GM21723 (cell line): ENCODE measurements at regions not wholly inside any gene's neighbourhood (a gene's known extent, or its start where the extent isn't known, plus 50 kb on each side); places are given as distances from the start of the nearest gene placed in this dataset.
A peak's percentile ranks its signal among the peaks of the same experiment; 100 is the strongest.
"Not testable (repeated sequence)": the region's sequence is repeated elsewhere in the genome, so short reads cannot be mapped to it uniquely, and the experiment has no call there.

Source experiments
- ATAC-seq: cut with Tn5 transposase; IDR thresholded peaks from one replicate; pipeline ENCODE4 v1.9.1; 2021; ENCODE audit warnings: mild to moderate bottlenecking, moderate library complexity; ENCODE audit not compliant: unreplicated experiment

DNA sequence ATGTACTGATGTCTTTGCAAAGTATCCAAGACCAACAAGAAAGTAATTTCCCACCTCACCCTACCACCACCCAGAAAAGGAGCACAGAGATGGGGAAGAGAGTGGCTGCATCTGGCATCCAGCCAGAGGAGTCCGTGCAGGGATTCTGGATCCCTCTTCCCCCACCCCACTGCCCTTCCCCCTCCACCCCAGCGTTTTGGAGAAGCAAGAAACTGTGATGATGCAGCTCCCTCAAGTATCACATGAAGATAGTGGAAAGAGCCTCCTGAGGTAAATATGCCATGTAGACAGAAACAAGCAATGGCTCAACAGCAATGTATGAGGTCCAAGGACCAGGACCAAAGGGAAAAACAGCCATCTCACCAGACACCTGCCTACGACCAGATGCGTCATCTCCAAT, 153.8 kb downstream of the DEPDC1B start:
- ATAC-seq, result no peak

DNA sequence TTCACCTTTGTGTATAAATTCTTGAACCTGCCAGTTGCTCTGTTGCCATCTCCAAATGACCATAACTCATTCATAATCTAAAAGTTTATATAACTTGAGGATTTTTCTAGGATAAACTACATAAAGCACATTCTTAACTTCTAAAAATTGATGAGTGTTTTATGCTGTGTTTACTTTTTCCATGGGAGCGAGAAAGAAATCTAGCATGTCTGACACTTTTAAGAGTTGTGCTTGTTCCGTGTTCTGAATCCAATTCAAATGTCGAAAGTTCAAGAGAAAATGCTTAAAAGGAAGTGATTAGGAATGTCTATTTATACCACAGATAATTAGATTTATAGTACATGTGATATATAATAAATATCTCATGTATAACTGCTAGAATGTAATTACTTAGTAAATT, 154.4 kb downstream of the DEPDC1B start:
- ATAC-seq, result no peak

- ATAC-seq, result no peak
These were observed 155.8 kb downstream of the DEPDC1B start for GRCh38 chr5:60544142-60544541.

GRCh38 chr5:60541980-60542379, 158.0 kb downstream of the DEPDC1B start:
- ATAC-seq, result peak; percentile 26

- ATAC-seq, result peak; percentile 90
These were observed 158.8 kb downstream of the DEPDC1B start for GRCh38 chr5:60540856-60541805.

GRCh38 chr5:60538955-60539866, 160.8 kb downstream of the DEPDC1B start:
- no peak for ATAC-seq

GRCh38 chr5:60538426-60538825, 161.5 kb downstream of the DEPDC1B start:
- ATAC-seq, result no peak

GRCh38 chr5:60535951-60536350, 164.0 kb downstream of the DEPDC1B start:
- ATAC-seq, result no peak

GRCh38 chr5:60535198-60535597, 164.8 kb downstream of the DEPDC1B start:
- peak; percentile 47 for ATAC-seq

- no peak for ATAC-seq
These were observed 166.2 kb downstream of the DEPDC1B start for GRCh38 chr5:60533789-60534188.

GRCh38 chr5:60532796-60533195, 167.2 kb downstream of the DEPDC1B start:
- not testable (repeated sequence) for ATAC-seq

DNA sequence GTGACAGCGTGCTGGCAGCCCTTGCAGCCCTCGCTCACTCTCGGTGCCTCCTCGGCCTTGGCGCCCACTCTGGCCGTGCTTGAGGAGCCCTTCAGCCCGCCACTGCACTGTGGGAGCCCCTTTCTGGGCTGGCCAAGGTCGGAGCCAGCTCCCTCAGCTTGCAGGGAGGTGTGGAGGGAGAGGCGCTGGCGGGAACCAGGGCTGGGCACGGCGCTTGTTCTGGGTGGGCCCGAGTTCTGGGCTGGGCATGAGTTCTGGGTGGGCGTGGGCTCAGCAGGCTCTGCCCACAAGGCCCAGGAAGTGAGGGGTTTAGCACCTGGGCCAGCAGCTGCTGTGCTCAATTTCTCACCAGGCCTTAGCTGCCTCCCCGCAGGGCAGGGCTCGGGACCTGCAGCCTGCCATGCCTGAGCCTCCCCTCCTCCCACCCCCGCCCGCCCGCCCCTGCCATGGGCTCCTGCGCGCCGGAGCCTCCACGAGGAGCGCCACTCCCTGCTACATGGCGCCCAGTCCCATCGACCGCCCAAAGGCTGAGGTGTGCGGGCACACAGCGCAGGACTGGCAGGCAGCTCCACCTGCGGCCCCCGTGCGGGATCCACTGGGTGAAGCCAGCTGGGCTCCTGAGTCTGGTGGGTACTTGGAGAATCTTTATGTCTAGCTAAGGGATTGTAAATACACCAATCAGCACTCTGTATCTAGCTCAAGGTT, 169.7 kb downstream of the DEPDC1B start:
- ATAC-seq, result not testable (repeated sequence)

DNA sequence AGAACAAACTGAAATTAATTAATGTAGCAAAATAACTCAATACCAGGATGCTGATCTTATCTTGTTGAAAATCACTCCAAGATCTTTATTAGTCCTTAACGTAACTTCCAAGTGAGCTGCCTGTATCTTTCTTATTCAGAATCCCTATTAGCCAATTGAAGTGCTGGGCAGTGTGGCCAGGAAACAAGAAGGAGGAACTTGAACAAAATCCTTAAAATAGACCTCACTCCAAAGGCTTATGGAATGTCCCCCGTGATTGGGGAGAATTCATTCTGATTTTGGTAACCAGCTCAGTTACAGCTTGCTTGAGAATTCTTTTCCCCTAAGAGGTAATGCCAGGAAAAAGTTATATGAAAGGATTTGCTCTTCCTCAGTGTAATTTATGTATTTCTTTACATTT, 171.0 kb downstream of the DEPDC1B start:
- no peak for ATAC-seq

- ATAC-seq, result no peak
These were observed 172.9 kb downstream of the DEPDC1B start for GRCh38 chr5:60527072-60527471.

- no peak for ATAC-seq
These were observed 173.6 kb downstream of the DEPDC1B start for GRCh38 chr5:60526336-60526875.

- ATAC-seq, result peak; percentile 82
These were observed 177.6 kb downstream of the DEPDC1B start for GRCh38 chr5:60522292-60522905.

GRCh38 chr5:60521376-60522291, 178.3 kb downstream of the DEPDC1B start:
- ATAC-seq, result peak; percentile 52

- no peak for ATAC-seq
These were observed 179.3 kb downstream of the DEPDC1B start for GRCh38 chr5:60520451-60521227.
